HG02943 (cell line): ENCODE measurements at regions not wholly inside any gene's neighbourhood (a gene's known extent, or its start where the extent isn't known, plus 50 kb on each side); places are given as distances from the start of the nearest gene placed in this dataset.
"Not testable (repeated sequence)": the region's sequence is repeated elsewhere in the genome, so short reads cannot be mapped to it uniquely, and the experiment has no call there.

Experiments used
- ATAC-seq: cut with Tn5 transposase; IDR thresholded peaks from one replicate; pipeline ENCODE4 v1.9.1; 2021; ENCODE audit warnings: mild to moderate bottlenecking, low read depth, moderate library complexity; ENCODE audit not compliant: unreplicated experiment

DNA sequence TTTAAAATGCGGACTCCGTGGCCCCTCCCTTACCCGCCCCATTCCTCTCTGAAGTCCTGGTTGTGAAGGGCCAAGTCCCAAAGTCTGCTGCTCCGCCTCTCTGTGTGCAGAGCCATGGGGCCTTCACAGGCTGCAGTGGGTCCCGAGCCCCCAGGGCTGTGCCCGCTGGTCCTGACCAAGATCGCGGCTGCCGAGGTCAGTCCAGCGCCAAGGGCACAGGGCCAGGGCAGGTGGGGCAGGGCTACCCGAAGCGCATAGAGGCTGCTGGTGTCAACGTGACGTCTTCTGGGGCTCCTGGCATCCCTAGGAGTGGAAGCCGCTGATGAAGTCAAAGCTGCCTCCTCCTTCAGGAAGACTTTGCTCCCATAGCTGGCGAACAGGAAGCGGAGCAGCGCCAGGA, 858.8 kb downstream of the TUBA3C start:
- ATAC-seq: not testable (repeated sequence)

DNA sequence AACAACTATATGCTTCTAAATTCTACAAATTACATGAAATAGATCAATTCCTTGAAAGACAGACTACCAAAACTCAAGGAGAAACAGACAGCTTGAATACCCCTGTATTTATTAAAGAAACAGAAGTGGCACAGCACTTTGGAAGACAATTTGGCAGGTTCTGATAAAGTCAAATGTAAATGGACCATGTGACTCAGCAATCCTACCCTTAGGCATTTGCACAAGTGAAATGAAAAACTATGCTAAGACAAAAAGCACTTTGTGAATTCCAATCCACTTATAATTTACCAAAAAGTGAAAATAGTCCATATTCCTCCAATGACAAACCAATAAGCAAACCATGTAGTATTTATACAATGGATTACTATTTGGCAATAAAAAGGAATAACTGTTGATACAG, 862.0 kb downstream of the TUBA3C start:
- not testable (repeated sequence) for ATAC-seq

- not testable (repeated sequence) for ATAC-seq
Observed at GRCh38 chr13:18303240-18303813, 878.3 kb downstream of the TUBA3C start.

DNA sequence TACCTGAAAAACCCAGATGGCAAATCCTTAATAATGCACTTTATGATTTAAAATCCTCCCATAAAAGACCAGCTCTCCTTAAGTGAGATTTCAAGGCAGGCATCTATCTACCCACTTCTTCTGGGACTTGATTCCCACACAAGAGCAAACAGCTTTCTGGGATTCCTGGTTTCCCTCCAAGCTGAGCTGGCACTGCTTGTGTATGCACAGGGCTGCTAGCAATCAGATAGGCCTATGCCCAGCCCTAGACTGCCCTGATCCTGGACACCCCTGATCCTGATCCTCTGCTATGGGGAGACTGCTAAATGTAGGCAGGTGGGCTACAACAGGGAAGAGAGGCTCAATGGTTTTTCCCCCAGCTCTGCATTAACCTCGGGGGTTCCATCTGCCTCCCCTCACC, 880.7 kb downstream of the TUBA3C start:
- not testable (repeated sequence) for ATAC-seq

GRCh38 chr13:18297359-18297758, 884.3 kb downstream of the TUBA3C start:
- not testable (repeated sequence) for ATAC-seq

DNA sequence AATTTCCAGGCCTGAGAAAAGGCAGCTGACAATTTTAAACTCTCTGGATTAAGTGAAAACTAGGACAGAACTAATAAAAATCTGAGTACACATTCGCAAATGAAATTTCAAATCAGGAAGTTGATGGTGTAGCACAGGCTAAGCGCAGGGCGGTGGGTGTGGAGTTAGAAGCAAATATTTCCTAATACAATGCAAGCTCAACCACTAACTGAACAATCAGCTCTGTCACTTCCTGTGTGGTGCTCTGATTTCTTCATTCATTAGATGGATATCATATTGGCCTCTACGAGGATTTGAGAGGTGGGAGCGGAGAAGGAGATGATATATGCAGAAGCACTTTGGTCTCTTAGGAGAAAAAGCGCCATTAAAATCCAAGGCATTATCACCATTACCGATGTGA, 885.0 kb downstream of the TUBA3C start:
- not testable (repeated sequence) for ATAC-seq

- ATAC-seq: not testable (repeated sequence)
Observed at GRCh38 chr13:18294311-18294710, 887.3 kb downstream of the TUBA3C start.

DNA sequence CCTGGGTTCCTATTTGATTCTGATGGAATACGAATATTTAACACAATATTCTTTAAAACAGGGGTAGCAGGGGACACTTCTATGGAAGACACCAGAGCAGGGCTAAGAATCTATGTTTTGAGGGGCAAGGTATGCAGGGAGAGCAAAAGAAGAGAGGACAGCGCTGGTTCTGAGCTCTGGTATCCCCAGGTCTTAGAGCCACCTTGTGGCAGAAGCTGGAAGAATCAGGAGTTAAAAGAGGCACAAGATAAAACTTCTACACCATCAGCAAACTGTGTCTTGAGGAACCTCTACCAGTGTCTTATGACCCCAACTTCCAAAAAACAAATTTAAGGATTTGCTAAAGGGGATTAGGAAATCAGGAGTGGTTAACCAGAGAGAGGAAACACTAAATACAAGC, 894.8 kb downstream of the TUBA3C start:
- ATAC-seq: not testable (repeated sequence)

DNA sequence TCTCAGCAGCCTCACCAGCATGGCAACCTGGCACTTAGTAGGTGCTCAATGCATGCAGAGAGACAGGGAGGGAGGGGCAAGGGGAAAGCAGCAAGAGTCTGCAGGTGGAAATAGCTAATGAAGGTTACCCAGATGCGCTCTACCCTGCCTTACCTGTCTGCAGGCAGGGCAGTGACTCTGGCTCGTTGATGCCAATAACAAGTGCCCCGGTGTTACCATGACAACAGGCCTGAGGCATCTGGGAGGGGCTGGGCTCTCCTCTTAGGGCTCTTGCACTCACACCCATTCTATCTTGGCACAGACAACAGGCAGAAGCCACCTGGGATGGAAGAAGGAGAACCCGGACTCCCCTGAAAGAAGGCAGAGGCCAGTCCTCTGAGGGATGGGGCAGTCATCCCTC, 896.0 kb downstream of the TUBA3C start:
- not testable (repeated sequence) for ATAC-seq

GRCh38 chr13:18284040-18284439, 897.6 kb downstream of the TUBA3C start:
- ATAC-seq: not testable (repeated sequence)

DNA sequence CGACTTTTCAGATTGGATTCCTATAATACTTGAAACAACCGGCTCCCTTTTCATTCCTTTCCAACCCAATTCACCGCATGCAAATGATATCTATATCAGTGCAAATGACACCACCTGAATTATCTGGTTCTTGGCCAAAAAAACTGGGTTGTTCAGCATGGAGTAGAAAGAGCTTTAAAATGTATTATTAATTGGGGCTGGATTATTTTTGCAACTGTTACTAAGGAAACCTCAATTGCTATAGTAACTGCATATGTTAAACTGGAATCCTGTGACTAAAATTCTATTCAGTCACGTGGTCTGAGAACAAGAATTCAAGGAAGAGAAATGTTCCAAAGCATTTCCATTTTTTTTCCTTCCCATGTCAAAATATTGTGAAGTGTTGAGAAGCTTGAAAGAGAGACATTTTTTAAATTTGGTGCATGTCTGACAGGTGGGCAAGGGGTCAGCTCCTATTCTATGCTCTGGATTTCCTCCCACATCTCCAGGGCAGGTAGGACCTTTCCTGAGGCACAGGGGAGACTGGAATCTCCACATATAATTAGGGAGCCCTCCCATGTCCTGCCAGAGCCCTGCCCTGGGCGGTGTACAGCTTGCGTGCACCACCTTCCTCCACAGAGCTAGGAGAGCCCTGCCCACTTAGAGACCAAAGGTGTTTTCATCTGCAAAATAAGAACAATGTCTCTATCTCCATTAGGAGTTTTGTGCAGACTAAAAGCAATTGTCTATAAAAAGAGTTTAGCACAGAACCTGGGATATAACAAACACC, 899.6 kb downstream of the TUBA3C start:
- not testable (repeated sequence) for ATAC-seq

DNA sequence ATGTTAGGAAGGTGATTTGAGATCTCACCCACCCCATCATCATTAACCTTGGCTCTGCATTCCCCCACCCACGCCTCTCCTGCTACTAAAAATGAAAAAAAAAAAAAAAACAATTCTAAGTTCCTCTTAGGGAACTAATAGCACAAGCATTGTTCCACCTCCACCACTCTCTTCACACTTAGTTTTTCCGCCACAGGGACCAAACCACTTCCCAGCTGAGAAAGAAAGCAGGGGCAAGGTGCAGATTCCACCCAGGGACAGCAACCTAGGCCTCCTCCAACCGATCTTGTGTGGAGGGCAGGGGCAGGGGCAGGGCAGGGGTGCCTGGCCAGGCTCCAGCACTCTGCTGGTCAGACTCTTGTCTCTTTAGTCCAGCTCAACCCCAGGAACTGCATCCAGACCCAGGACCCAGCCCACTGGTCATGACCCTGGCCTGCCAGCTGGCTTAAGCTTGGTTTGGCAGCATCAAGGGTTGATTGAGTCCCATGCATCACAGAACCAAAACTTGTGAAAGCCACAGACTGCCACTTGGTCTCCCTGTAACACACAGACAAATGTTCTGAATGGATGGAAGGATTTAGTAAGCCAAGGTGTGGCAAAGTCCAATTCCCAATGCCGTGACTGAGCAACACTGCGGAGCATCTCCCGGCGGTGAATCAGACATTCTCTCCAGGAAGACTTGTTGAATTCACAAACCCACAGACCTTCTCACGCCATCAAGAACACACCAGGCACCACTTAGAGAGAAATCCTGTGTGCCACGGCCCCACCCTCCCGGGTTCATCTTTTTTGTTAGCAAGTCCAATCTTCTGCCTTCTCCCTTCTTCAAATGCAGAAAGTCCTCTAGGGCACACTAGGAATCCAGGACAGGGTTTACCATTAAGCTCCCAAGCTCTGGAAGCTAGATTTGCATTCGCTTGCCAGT, 900.5 kb downstream of the TUBA3C start:
- ATAC-seq: not testable (repeated sequence)

- ATAC-seq: not testable (repeated sequence)
Observed at GRCh38 chr13:18279971-18280370, 901.7 kb downstream of the TUBA3C start.

GRCh38 chr13:18277372-18277771, 904.3 kb downstream of the TUBA3C start:
- ATAC-seq: not testable (repeated sequence)

- not testable (repeated sequence) for ATAC-seq
Observed at GRCh38 chr13:18276280-18276679, 905.3 kb downstream of the TUBA3C start.

GRCh38 chr13:18273785-18274514, 907.7 kb downstream of the TUBA3C start:
- not testable (repeated sequence) for ATAC-seq

GRCh38 chr13:18258801-18259419, 922.7 kb downstream of the TUBA3C start:
- ATAC-seq: not testable (repeated sequence)

DNA sequence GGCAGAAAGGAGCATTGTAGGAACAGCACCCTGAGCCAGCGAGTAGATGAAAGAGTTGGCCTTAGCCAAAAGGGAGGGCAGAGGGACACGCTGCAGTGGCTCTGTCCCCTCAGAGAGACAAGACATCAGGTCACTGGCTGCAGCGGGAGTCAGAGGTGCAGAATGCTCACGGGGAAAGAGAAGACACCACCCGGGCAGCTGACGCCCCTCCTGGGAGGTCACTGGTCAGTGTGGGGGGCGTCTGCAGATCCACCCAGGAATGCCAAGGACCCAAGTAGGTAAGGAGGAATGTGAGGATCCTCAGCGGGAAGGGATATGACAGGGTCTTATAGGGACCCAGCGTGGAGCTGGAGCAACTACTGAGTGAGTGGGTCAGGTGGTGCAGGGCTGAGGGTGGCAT, 923.9 kb downstream of the TUBA3C start:
- ATAC-seq: not testable (repeated sequence)

DNA sequence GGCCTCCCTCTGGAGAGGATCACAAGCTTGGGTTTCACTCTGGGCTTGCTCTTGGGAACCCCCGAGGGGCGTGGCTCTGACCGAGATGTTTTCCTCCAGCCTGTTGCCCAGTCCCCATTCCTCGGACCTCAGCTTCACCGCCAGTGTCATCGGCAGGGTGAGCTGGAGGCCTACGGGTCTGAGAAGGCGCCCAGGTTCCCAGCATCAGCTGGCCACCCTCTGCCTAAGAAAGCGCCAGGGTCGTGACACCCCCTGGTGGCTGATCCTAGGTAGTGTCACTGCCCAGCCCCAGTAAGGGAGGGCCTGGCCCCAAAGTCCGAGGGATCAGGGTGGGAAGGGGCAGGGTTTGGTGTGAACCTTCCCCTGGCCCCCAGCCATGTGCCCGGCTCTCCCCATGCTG, 928.8 kb downstream of the TUBA3C start:
- not testable (repeated sequence) for ATAC-seq
